NOMO-1 treated with DMSO at 0.1 percent for 48 hours (cell line): ENCODE measurements at regions not wholly inside any gene's neighbourhood (a gene's known extent, or its start where the extent isn't known, plus 50 kb on each side); places are given as distances from the start of the nearest gene placed in this dataset.
"Not testable (repeated sequence)": the region's sequence is repeated elsewhere in the genome, so short reads cannot be mapped to it uniquely, and the experiment has no call there.

Experiments used
- DNase-seq: peaks from one replicate; lab custom pipeline; 2025; ENCODE audit not compliant: unreplicated experiment; lab: John Stamatoyannopoulos, UW

- DNase-seq: no peak
Measured at GRCh38 chr18:8912348-8913326, 189.9 kb upstream of the NDUFV2 start.

GRCh38 chr18:8913606-8914403, 188.7 kb upstream of the NDUFV2 start:
- not testable (repeated sequence) for DNase-seq

- not testable (repeated sequence) for DNase-seq
Measured at GRCh38 chr18:8914404-8915264, 187.9 kb upstream of the NDUFV2 start.

GRCh38 chr18:8920856-8921787, 181.4 kb upstream of the NDUFV2 start:
- DNase-seq: not testable (repeated sequence)

GRCh38 chr18:8926464-8926863, 176.0 kb upstream of the NDUFV2 start:
- DNase-seq: no peak

GRCh38 chr18:8928044-8928443, 174.5 kb upstream of the NDUFV2 start:
- no peak for DNase-seq

GRCh38 chr18:8928847-8929780, 173.4 kb upstream of the NDUFV2 start:
- no peak for DNase-seq

- no peak for DNase-seq
Measured at GRCh38 chr18:8930990-8931616, 171.4 kb upstream of the NDUFV2 start.

GRCh38 chr18:8932866-8933265, 169.6 kb upstream of the NDUFV2 start:
- no peak for DNase-seq

GRCh38 chr18:8933714-8934284, 168.7 kb upstream of the NDUFV2 start:
- no peak for DNase-seq

- not testable (repeated sequence) for DNase-seq
Measured at GRCh38 chr18:8935346-8935745, 167.2 kb upstream of the NDUFV2 start.

- no peak for DNase-seq
Measured at GRCh38 chr18:8936619-8937018, 165.9 kb upstream of the NDUFV2 start.

GRCh38 chr18:8937160-8938094, 165.1 kb upstream of the NDUFV2 start:
- no peak for DNase-seq

- no peak for DNase-seq
Measured at GRCh38 chr18:8938817-8939216, 163.7 kb upstream of the NDUFV2 start.

GRCh38 chr18:8942021-8942908, 160.2 kb upstream of the NDUFV2 start:
- no peak for DNase-seq
